Uterus (tissue), 2 donors: ENCODE measurements at regions not wholly inside any gene's neighbourhood (a gene's known extent, or its start where the extent isn't known, plus 50 kb on each side); places are given as distances from the start of the nearest gene placed in this dataset.

Experiments
- CTCF ChIP-seq, 4 experiments: fragments of 200-600 bp in 2 of 4; fragments of 450-650 bp in 2 of 4; sonication (generic) in 2 of 4; IDR thresholded peaks; one replicate each; pipeline ENCODE4 v1.5.1; 2016 to 2019; ENCODE audit warnings: antibody characterized with exemption in 4 of 4, mild to moderate bottlenecking in 2 of 4, moderate library complexity in 1 of 4
- POLR2A ChIP-seq, 2 donors: fragments of 450-650 bp; IDR thresholded peaks; one replicate each; pipeline ENCODE4 v1.6.1; 2016; ENCODE audit warnings: antibody characterized with exemption in 2 of 2, mild to moderate bottlenecking in 1 of 2, moderate library complexity in 1 of 2

GRCh38 chr16:55059146-55059545, 128.5 kb downstream of the IRX5 start:
- TF ChIP-seq CTCF (IDR thresholded peaks at IDR 0.05) (no peak), POLR2A (IDR thresholded peaks at IDR 0.05) (no peak)
